Spleen (tissue), 11 donors: ENCODE measurements at regions not wholly inside any gene's neighbourhood (a gene's known extent, or its start where the extent isn't known, plus 50 kb on each side); places are given as distances from the start of the nearest gene placed in this dataset.

Experiments used
- DNase-seq: peaks from one replicate; pipeline ENCODE4 v3.0.0-alpha.2; 2020
- H3K27ac ChIP-seq, 8 donors: fragments of 200-600 bp; sonication (generic) in 7 of 8; 1 replicate in 4 of 8; 2 replicates in 4 of 8; pipeline versions ENCODE4 v1.5.0 to v1.8.0; 2016 to 2021; ENCODE audit warnings: inconsistent platforms in 4 of 8, mild to moderate bottlenecking in 4 of 8, moderate library complexity in 1 of 8
- H3K27me3 ChIP-seq, 7 donors: fragments of 200-600 bp; sonication (generic) in 6 of 7; replicated peaks in 1 of 7; 1 replicate in 4 of 7; 2 replicates in 3 of 7; pipeline versions ENCODE4 v1.5.0 to v1.8.0; 2016 to 2021; ENCODE audit warnings: inconsistent platforms in 3 of 7, mild to moderate bottlenecking in 1 of 7
- H3K36me3 ChIP-seq, 6 donors: fragments of 200-600 bp; sonication (generic) in 5 of 6; 1 replicate in 4 of 6; 2 replicates in 2 of 6; pipeline versions ENCODE4 v1.5.0 to v1.8.0; 2016 to 2021; ENCODE audit warnings: inconsistent platforms in 2 of 6
- H3K4me1 ChIP-seq, 6 donors: fragments of 200-600 bp; sonication (generic) in 5 of 6; 1 replicate in 3 of 6; 2 replicates in 3 of 6; pipeline versions ENCODE4 v1.5.0 to v1.8.0; 2016 to 2021; ENCODE audit warnings: inconsistent platforms in 3 of 6
- H3K4me3 ChIP-seq, 8 donors: fragments of 200-600 bp; sonication (generic) in 7 of 8; 1 replicate in 4 of 8; 2 replicates in 4 of 8; pipeline versions ENCODE4 v1.5.0 to v1.8.0; 2016 to 2021; ENCODE audit warnings: inconsistent platforms in 4 of 8, mild to moderate bottlenecking in 4 of 8, moderate library complexity in 2 of 8
- H3K9me3 ChIP-seq, 8 donors: fragments of 200-600 bp; sonication (generic) in 7 of 8; 1 replicate in 4 of 8; 2 replicates in 4 of 8; pipeline versions ENCODE4 v1.5.0 to v1.8.0; 2016 to 2021; ENCODE audit warnings: inconsistent platforms in 4 of 8
- POLR2A ChIP-seq, 3 donors: fragments of 450-650 bp; IDR thresholded peaks; one replicate each; pipeline ENCODE4 v1.5.1; 2017; ENCODE audit warnings: antibody characterized with exemption in 3 of 3, mild to moderate bottlenecking in 1 of 3
- POLR2AphosphoS5 ChIP-seq, 3 donors: sonication (generic); formaldehyde crosslinking; IDR thresholded peaks; one replicate each; pipeline ENCODE4 v1.5.1; 2017; ENCODE audit warnings: antibody characterized with exemption in 3 of 3
- WGBS, 5 donors: extraction: QIAGEN DNeasy Blood & Tissue Kit in 3 of 5; methylation state at CpG; one replicate each; pipeline versions ENCODE4 v1.1.5 to v1.1.7; 2013 to 2018; 5-methylcytosine and 5-hydroxymethylcytosine counted together
- intact Hi-C: fragments of 100-400 bp; cut with DNase I; formaldehyde crosslinking; loops from one replicate; pipeline ENCODE4 v1.15.0; 2023; ENCODE audit warnings: low total_unique reads
- TF ChIP-seq, protein P1 (sequence below), 11 experiments: fragments of 200-600 bp in 7 of 11; fragments of 450-650 bp in 4 of 11; sonication (generic) in 4 of 11; IDR thresholded peaks in 8 of 11; conservative IDR thresholded peaks in 3 of 11; 1 replicate in 7 of 11; 2 replicates in 4 of 11; pipeline versions ENCODE4 v1.4.0 to v1.8.0; 2016 to 2021; ENCODE audit warnings: antibody characterized with exemption in 11 of 11, inconsistent platforms in 4 of 11, mild to moderate bottlenecking in 1 of 11
- donor health status: healthy with polysubstance abuse.
- donor health status: DM: no; HTN: no; CAD: no; lungs with moderate emphysema.
- donor health status: DM: no; HTN: no; CAD: no.
- donor health status: Bipolar disorder and iron deficiency.
- donor health status: healthy.
- donor health status: DM: no; HTN: no; CAD: no.
- donor health status: DM: yes; HTN: yes; CAD: no.

DNA sequence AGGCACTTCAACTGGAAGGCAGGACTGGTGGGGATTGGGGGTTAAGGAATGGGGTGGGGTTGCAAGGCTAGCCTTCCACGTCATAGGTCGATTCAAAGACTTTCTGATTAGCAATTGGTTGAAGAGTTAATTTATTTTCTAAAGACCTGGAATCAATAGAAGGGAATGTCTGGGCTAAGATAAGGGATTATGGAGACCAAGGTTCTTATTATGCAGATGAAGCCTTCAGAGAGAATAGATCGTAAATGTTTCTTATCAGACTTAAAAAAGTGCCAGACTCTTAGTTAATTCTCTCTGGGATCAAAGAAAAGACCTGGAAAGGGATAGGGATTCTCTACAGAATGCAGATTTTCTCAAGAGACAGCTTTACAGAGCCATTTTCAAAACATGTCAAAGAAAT, 368.0 kb upstream of the DLGAP1 start:
- Histone ChIP-seq H3K4me3 (no peak overlapping the region), H3K27me3 (no peaks in the 10 kb centered on the region), H3K36me3 (no peaks in the 10 kb centered on the region), H3K4me1 (no peaks in the 10 kb centered on the region), H3K27ac (no peak overlapping the region), H3K9me3 (peaks cover 0 to 25% (median 0%) of the 10 kb centered on the region in 8 donors)
- intact Hi-C loops: no loop called here
- no peak for DNase-seq
- 65 to 77% (median 73%) methylated on average over 3 of the region's 3 CpGs for WGBS, 5 donors
- TF ChIP-seq POLR2A (IDR thresholded peaks at IDR 0.05) (no peak), POLR2AphosphoS5 (IDR thresholded peaks at IDR 0.05) (no peak)
- TF ChIP-seq, protein P1, sequence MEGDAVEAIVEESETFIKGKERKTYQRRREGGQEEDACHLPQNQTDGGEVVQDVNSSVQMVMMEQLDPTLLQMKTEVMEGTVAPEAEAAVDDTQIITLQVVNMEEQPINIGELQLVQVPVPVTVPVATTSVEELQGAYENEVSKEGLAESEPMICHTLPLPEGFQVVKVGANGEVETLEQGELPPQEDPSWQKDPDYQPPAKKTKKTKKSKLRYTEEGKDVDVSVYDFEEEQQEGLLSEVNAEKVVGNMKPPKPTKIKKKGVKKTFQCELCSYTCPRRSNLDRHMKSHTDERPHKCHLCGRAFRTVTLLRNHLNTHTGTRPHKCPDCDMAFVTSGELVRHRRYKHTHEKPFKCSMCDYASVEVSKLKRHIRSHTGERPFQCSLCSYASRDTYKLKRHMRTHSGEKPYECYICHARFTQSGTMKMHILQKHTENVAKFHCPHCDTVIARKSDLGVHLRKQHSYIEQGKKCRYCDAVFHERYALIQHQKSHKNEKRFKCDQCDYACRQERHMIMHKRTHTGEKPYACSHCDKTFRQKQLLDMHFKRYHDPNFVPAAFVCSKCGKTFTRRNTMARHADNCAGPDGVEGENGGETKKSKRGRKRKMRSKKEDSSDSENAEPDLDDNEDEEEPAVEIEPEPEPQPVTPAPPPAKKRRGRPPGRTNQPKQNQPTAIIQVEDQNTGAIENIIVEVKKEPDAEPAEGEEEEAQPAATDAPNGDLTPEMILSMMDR (IDR thresholded peaks at IDR 0.05 in 8 of 11, conservative IDR thresholded peaks at IDR 0.05 in 3 of 11): no peak

DNA sequence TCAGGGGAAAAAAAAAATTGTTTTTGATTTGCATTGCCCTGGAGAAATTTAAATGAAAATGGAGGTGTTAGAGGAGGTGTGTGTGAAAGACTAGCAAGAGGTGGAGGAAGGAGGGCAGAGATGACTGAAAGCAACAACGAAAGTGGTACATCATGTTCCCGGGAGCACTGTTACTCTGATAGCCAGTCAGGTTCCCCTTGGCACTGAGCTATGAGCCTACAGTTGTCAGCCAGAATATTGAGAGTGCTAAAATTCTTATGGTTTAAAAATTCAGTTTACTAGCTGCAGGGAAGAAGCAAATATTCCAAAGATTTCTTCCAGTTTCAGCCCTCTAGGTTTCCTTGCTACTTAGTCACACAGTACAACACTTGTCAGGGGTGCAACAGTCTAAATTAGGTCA, 366.7 kb upstream of the DLGAP1 start:
- no peaks in the 10 kb centered on the region for H3K36me3 ChIP-seq
- peaks cover 0 to 30% (median 0%) of the 10 kb centered on the region in 8 donors for H3K9me3 ChIP-seq
- H3K27ac ChIP-seq: no peak overlapping the region
- no peaks in the 10 kb centered on the region for H3K27me3 ChIP-seq
- H3K4me3 ChIP-seq: no peak overlapping the region
- intact Hi-C loops: no loop called here
- no peak for DNase-seq
- 71 to 88% (median 79%) methylated on average over 2 of the region's 2 CpGs for WGBS, 5 donors
- TF ChIP-seq POLR2AphosphoS5 (IDR thresholded peaks at IDR 0.05) (no peak), POLR2A (IDR thresholded peaks at IDR 0.05) (no peak)
- TF ChIP-seq, protein P1 (IDR thresholded peaks at IDR 0.05 in 8 of 11, conservative IDR thresholded peaks at IDR 0.05 in 3 of 11): no peak
- H3K4me1 ChIP-seq: no peaks in the 10 kb centered on the region

- H3K4me1 ChIP-seq: no peaks in the 10 kb centered on the region
- H3K36me3 ChIP-seq: no peaks in the 10 kb centered on the region
- no peaks in the 10 kb centered on the region for H3K27me3 ChIP-seq
- peaks cover 0 to 40% (median 10%) of the 10 kb centered on the region in 8 donors for H3K9me3 ChIP-seq
- WGBS, 5 donors: 62 to 91% (median 81%) methylated on average over 1 of the region's 1 CpG
- no peak for TF ChIP-seq POLR2A (IDR thresholded peaks at IDR 0.05)
- TF ChIP-seq, protein P1 (IDR thresholded peaks at IDR 0.05 in 8 of 11, conservative IDR thresholded peaks at IDR 0.05 in 3 of 11): no peak
- H3K27ac ChIP-seq: no peak overlapping the region
- DNase-seq: no peak
- no peak overlapping the region for H3K4me3 ChIP-seq
- intact Hi-C loops: no loop called here
Observed at GRCh38 chr18:4817665-4818064, 362.6 kb upstream of the DLGAP1 start.

DNA sequence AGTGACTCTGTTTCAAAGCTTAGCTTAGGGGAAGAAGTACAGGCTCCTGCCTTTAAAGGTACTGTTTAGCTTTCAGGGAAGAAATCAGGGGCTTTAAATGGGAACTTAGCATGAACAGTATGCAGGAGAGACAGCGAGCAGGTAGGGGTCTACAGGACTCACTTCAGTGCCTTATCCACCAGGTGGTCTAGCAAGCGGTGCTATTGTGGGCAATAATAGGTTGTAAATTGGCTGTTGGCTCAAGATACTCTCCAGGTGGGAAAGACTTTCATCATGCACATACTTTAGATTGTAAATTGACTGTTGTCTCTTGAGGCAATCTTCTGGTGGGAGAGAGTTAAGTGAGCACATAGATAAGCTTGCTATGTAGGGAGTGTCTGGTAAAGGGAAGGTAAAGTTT, 358.6 kb upstream of the DLGAP1 start:
- 73 to 88% (median 81%) methylated on average over 2 of the region's 2 CpGs for WGBS, 5 donors
- no peak for DNase-seq
- no peaks in the 10 kb centered on the region for H3K27me3 ChIP-seq
- H3K27ac ChIP-seq: no peak overlapping the region
- no peak overlapping the region for H3K4me3 ChIP-seq
- H3K9me3 ChIP-seq: peaks cover 0 to 38% (median 10%) of the 10 kb centered on the region in 8 donors
- intact Hi-C loops: no loop called here
- TF ChIP-seq POLR2A (IDR thresholded peaks at IDR 0.05) (no peak), POLR2AphosphoS5 (IDR thresholded peaks at IDR 0.05) (no peak)
- TF ChIP-seq, protein P1 (IDR thresholded peaks at IDR 0.05 in 8 of 11, conservative IDR thresholded peaks at IDR 0.05 in 3 of 11): no peak
- no peaks in the 10 kb centered on the region for H3K4me1 ChIP-seq
- H3K36me3 ChIP-seq: no peaks in the 10 kb centered on the region
